GM12878 (cell line): ENCODE measurements at regions not wholly inside any gene's neighbourhood (a gene's known extent, or its start where the extent isn't known, plus 50 kb on each side); places are given as distances from the start of the nearest gene placed in this dataset.

Source experiments
- ATAC-seq: fragments of 200-7000 bp; cut with Tn5 transposase; 3 replicates; pipeline ENCODE4 v1.9.1; 2020; ENCODE audit warnings: mild to moderate bottlenecking, moderate library complexity
- BruUV-seq: library from RNA; stranded (reverse); fragments of 400-500 nt; replicated peaks from 2 replicates; lab custom pipeline; 2021; lab: Mats Ljungman, UMichigan
- CTCF ChIA-PET: fragments of 300-600 bp; sonication (Branson Sonifier 250); formaldehyde crosslinking; extraction: SDS; loops from one replicate; lab custom pipeline; 2021; ENCODE audit warnings: inconsistent platforms; lab: Yijun Ruan, JAX
- POLR2A ChIA-PET: fragments of 350-600 bp; formaldehyde crosslinking; extraction: SDS; loops from one replicate; lab custom pipeline; 2021; ENCODE audit warnings: inconsistent platforms; lab: Charles Lee
- RAD21 ChIA-PET: fragments of 300-600 bp; sonication (Branson Sonifier 250); formaldehyde crosslinking; loops from one replicate; lab custom pipeline; 2023; ENCODE audit warnings: antibody characterized with exemption; ENCODE audit not compliant: unreplicated experiment; lab: Charles Lee
- SMC1A ChIA-PET: fragments of 300-600 bp; sonication (Branson Sonifier 250); formaldehyde crosslinking; loops from one replicate; lab custom pipeline; 2023; ENCODE audit not compliant: unreplicated experiment, uncharacterized antibody; lab: Charles Lee
- DNase-seq: peaks from one replicate; pipeline ENCODE4 v3.0.0-alpha.2; 2011; ENCODE audit warnings: low read depth, low spot score
- FAIRE-seq: peaks from 3 replicates; lab custom pipeline; 2011; peaks lifted over from hg19 to GRCh38; lab: Jason Lieb, UNC
- H2AFZ ChIP-seq: 2 replicates; pipeline ENCODE4 v1.6.0; 2011; ENCODE audit warnings: low read depth, low read length, control low read depth; ENCODE audit not compliant: control insufficient read depth
- H3K27ac ChIP-seq: 2 replicates; pipeline ENCODE4 v1.5.1; 2011; ENCODE audit warnings: control low read depth; ENCODE audit not compliant: control insufficient read depth, insufficient read depth
- H3K27me3 ChIP-seq, 2 experiments: replicated peaks in 1 of 2; 2 replicates each; pipeline versions ENCODE4 v1.6.0 to v1.6.1; 2011; ENCODE audit warnings: low read length in 1 of 2; ENCODE audit not compliant: control insufficient read depth in 2 of 2, insufficient read depth in 2 of 2
- H3K36me3 ChIP-seq, 2 experiments: 2 replicates each; pipeline ENCODE4 v1.5.1; 2011; ENCODE audit warnings: low read length in 1 of 2; ENCODE audit not compliant: control insufficient read depth in 2 of 2, insufficient read depth in 2 of 2
- H3K4me1 ChIP-seq: 2 replicates; pipeline ENCODE4 v1.6.1; 2011; ENCODE audit warnings: mild to moderate bottlenecking, low read length, moderate library complexity, mixed read lengths; ENCODE audit not compliant: control insufficient read depth, insufficient read depth
- H3K4me2 ChIP-seq: 2 replicates; pipeline ENCODE4 v1.6.0; 2011; ENCODE audit warnings: control low read depth; ENCODE audit not compliant: control insufficient read depth, insufficient read depth
- H3K4me3 ChIP-seq: fragments of 200-600 bp; sonication (generic); 2 replicates; pipeline ENCODE4 v1.5.1; 2016
- H3K79me2 ChIP-seq: 2 replicates; pipeline ENCODE4 v1.6.0; 2011; ENCODE audit warnings: low read length; ENCODE audit not compliant: control insufficient read depth, insufficient read depth
- H3K9ac ChIP-seq: 2 replicates; pipeline ENCODE4 v1.8.0; 2011; ENCODE audit warnings: low read length, control low read depth, mixed read lengths; ENCODE audit not compliant: control insufficient read depth, insufficient read depth
- H3K9me3 ChIP-seq: replicated peaks from 3 replicates; pipeline ENCODE4 v1.5.1; 2011; ENCODE audit warnings: mild to moderate bottlenecking, low read length; ENCODE audit not compliant: control insufficient read depth, insufficient read depth
- H4K20me1 ChIP-seq: 2 replicates; pipeline ENCODE4 v1.6.0; 2011; ENCODE audit not compliant: control insufficient read depth, insufficient read depth
- CREB1 ChIP-seq: IDR thresholded peaks from 2 replicates; pipeline ENCODE4 v1.6.1; 2012; ENCODE audit warnings: low read depth, mild to moderate bottlenecking, inconsistent platforms
- CREM ChIP-seq: IDR thresholded peaks from 2 replicates; pipeline ENCODE4 v1.6.1; 2014; ENCODE audit warnings: antibody characterized with exemption, low read depth
- EED ChIP-seq: sonication (generic); IDR thresholded peaks from 2 replicates; pipeline ENCODE4 v1.6.1; 2016; ENCODE audit warnings: antibody characterized with exemption, low read depth
- FOS ChIP-seq: IDR thresholded peaks from 3 replicates; pipeline ENCODE4 v1.6.1; 2011; ENCODE audit warnings: borderline replicate concordance; ENCODE audit not compliant: insufficient read length; ENCODE audit errors: extremely low read depth
- HDAC6 ChIP-seq: fragments of 200-600 bp; sonication (generic); IDR thresholded peaks from one replicate; pipeline ENCODE4 v1.8.0; 2017; ENCODE audit warnings: antibody characterized with exemption; ENCODE audit not compliant: unreplicated experiment
- NFXL1 ChIP-seq: fragments of 450-650 bp; IDR thresholded peaks from 2 replicates; pipeline ENCODE4 v1.6.1; 2017; ENCODE audit warnings: antibody characterized with exemption, mild to moderate bottlenecking, borderline replicate concordance
- RUNX3 ChIP-seq: IDR thresholded peaks from 2 replicates; pipeline ENCODE4 v1.6.1; 2012; ENCODE audit warnings: low read length, inconsistent platforms
- SREBF2 ChIP-seq: IDR thresholded peaks from 2 replicates; pipeline ENCODE4 v1.6.1; 2012; ENCODE audit warnings: mild to moderate bottlenecking, low read length
- TARDBP ChIP-seq: IDR thresholded peaks from 2 replicates; pipeline ENCODE4 v1.6.1; 2016; ENCODE audit warnings: borderline replicate concordance
- ZBED1 ChIP-seq: IDR thresholded peaks from 2 replicates; pipeline ENCODE4 v1.6.1; 2016; ENCODE audit warnings: borderline replicate concordance
- WGBS: methylation state at CpG from one replicate; pipeline ENCODE4 v1.1.6; 2016; ENCODE audit warnings: low lambda C conversion rate; ENCODE audit not compliant: insufficient replicate concordance, insufficient coverage; ENCODE audit errors: missing lambda C conversion rate; 5-methylcytosine and 5-hydroxymethylcytosine counted together
- in situ Hi-C: fragments of 300-500 bp; cut with MboI; formaldehyde crosslinking; loops from 9 replicates; pipeline ENCODE4 v1.14.3; 2018; ENCODE audit warnings: mixed read lengths
- intact Hi-C: fragments of 100-400 bp; cut with micrococcal nuclease; formaldehyde crosslinking; loops from one replicate; pipeline ENCODE4 v1.14.2; 2022; ENCODE audit not compliant: unreplicated experiment
- TF ChIP-seq, protein P1 (sequence below): IDR thresholded peaks from 2 replicates; pipeline ENCODE4 v1.6.1; 2012; ENCODE audit warnings: low read depth, low read length, improper control_type of control experiment
- TF ChIP-seq, protein P2 (sequence below): IDR thresholded peaks from 2 replicates; pipeline ENCODE4 v1.6.1; 2011; ENCODE audit warnings: low read depth, low read length, improper control_type of control experiment, borderline replicate concordance
- TF ChIP-seq, protein P3 (sequence below): fragments of 150-350 bp; IDR thresholded peaks from 2 replicates; pipeline ENCODE4 v1.6.1; 2014; ENCODE audit warnings: mild to moderate bottlenecking, low read depth, low read length
- TF ChIP-seq, protein P4 (sequence below): IDR thresholded peaks from 2 replicates; pipeline ENCODE4 v1.6.1; 2012; ENCODE audit warnings: mild to moderate bottlenecking, low read depth, low read length
- TF ChIP-seq, protein P5 (sequence below): fragments of 450-650 bp; IDR thresholded peaks from 2 replicates; pipeline ENCODE4 v1.6.1; 2017; ENCODE audit warnings: low read depth, mild to moderate bottlenecking, moderate library complexity

DNA sequence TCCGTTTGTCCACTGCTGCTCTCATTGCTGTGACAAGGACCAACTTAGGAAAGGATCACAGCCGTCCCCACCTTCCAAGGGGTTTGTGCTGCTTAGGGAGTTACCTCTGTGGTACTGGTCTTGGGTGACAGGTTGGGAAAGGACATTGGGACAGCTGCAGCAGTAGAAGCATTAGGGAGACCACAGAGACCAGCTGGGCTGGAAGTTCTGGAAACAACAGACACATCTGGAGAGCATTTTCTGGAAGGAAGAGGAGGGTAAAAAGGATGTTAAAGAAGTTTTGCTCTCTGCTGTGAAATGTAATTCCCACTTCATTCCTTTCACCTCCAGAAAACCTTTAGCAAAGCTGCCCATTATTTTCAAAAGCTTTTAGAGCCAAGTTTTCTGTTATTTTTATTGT lies 304.2 kb downstream of the LRFN2 start:
- ATAC-seq (no peak), DNase-seq (no peak), FAIRE-seq (no peak)
- H3K9me3 ChIP-seq = no peaks in the 10 kb centered on the region
- TF ChIP-seq, protein P1, sequence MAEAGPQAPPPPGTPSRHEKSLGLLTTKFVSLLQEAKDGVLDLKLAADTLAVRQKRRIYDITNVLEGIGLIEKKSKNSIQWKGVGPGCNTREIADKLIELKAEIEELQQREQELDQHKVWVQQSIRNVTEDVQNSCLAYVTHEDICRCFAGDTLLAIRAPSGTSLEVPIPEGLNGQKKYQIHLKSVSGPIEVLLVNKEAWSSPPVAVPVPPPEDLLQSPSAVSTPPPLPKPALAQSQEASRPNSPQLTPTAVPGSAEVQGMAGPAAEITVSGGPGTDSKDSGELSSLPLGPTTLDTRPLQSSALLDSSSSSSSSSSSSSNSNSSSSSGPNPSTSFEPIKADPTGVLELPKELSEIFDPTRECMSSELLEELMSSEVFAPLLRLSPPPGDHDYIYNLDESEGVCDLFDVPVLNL = no peak
- TF ChIP-seq CREM (no peak), FOS (no peak), NFXL1 (no peak), EED (no peak), CREB1 (no peak), SREBF2 (no peak), TARDBP (no peak), RUNX3 (no peak), ZBED1 (no peak), HDAC6 (no peak)
- TF ChIP-seq, protein P2, sequence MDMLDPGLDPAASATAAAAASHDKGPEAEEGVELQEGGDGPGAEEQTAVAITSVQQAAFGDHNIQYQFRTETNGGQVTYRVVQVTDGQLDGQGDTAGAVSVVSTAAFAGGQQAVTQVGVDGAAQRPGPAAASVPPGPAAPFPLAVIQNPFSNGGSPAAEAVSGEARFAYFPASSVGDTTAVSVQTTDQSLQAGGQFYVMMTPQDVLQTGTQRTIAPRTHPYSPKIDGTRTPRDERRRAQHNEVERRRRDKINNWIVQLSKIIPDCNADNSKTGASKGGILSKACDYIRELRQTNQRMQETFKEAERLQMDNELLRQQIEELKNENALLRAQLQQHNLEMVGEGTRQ = no peak
- TF ChIP-seq, protein P3, sequence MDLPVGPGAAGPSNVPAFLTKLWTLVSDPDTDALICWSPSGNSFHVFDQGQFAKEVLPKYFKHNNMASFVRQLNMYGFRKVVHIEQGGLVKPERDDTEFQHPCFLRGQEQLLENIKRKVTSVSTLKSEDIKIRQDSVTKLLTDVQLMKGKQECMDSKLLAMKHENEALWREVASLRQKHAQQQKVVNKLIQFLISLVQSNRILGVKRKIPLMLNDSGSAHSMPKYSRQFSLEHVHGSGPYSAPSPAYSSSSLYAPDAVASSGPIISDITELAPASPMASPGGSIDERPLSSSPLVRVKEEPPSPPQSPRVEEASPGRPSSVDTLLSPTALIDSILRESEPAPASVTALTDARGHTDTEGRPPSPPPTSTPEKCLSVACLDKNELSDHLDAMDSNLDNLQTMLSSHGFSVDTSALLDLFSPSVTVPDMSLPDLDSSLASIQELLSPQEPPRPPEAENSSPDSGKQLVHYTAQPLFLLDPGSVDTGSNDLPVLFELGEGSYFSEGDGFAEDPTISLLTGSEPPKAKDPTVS = no peak
- TF ChIP-seq, protein P4, sequence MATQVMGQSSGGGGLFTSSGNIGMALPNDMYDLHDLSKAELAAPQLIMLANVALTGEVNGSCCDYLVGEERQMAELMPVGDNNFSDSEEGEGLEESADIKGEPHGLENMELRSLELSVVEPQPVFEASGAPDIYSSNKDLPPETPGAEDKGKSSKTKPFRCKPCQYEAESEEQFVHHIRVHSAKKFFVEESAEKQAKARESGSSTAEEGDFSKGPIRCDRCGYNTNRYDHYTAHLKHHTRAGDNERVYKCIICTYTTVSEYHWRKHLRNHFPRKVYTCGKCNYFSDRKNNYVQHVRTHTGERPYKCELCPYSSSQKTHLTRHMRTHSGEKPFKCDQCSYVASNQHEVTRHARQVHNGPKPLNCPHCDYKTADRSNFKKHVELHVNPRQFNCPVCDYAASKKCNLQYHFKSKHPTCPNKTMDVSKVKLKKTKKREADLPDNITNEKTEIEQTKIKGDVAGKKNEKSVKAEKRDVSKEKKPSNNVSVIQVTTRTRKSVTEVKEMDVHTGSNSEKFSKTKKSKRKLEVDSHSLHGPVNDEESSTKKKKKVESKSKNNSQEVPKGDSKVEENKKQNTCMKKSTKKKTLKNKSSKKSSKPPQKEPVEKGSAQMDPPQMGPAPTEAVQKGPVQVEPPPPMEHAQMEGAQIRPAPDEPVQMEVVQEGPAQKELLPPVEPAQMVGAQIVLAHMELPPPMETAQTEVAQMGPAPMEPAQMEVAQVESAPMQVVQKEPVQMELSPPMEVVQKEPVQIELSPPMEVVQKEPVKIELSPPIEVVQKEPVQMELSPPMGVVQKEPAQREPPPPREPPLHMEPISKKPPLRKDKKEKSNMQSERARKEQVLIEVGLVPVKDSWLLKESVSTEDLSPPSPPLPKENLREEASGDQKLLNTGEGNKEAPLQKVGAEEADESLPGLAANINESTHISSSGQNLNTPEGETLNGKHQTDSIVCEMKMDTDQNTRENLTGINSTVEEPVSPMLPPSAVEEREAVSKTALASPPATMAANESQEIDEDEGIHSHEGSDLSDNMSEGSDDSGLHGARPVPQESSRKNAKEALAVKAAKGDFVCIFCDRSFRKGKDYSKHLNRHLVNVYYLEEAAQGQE = no peak
- TF ChIP-seq, protein P5, sequence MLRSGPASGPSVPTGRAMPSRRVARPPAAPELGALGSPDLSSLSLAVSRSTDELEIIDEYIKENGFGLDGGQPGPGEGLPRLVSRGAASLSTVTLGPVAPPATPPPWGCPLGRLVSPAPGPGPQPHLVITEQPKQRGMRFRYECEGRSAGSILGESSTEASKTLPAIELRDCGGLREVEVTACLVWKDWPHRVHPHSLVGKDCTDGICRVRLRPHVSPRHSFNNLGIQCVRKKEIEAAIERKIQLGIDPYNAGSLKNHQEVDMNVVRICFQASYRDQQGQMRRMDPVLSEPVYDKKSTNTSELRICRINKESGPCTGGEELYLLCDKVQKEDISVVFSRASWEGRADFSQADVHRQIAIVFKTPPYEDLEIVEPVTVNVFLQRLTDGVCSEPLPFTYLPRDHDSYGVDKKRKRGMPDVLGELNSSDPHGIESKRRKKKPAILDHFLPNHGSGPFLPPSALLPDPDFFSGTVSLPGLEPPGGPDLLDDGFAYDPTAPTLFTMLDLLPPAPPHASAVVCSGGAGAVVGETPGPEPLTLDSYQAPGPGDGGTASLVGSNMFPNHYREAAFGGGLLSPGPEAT = no peak
- POLR2A ChIA-PET = no interaction called here
- CTCF ChIA-PET = interaction anchor here (1.2 to 1.4 kb wide), 2 partner anchors 18 to 30 kb away, joined by 3 read pairs; no protein-coding TSS in a partner anchor
- no peaks in the 10 kb centered on the region for H3K4me1 ChIP-seq
- no peaks in the 10 kb centered on the region for H3K79me2 ChIP-seq
- no peak overlapping the region for H3K9ac ChIP-seq
- H4K20me1 ChIP-seq = no peaks in the 10 kb centered on the region
- SMC1A ChIA-PET = interaction anchor here (0.8 to 2.5 kb wide), 3 partner anchors 8 to 13 kb away, joined by 3 to 11 read pairs (median 5); no protein-coding TSS in a partner anchor
- intact Hi-C loops (no loop called here), in situ Hi-C loops (no loop called here)
- H2AFZ ChIP-seq = no peak overlapping the region
- H3K4me3 ChIP-seq = no peak overlapping the region
- H3K27ac ChIP-seq = no peak overlapping the region
- 0% methylated on average over 2 of the region's 2 CpGs for WGBS
- no peak overlapping the region for H3K4me2 ChIP-seq
- no peaks in the 10 kb centered on the region for H3K36me3 ChIP-seq
- RAD21 ChIA-PET = no interaction called here
- no TSS peak for BruUV-seq
- H3K27me3 ChIP-seq = peaks cover 0 to 5% of the 10 kb centered on the region in 2 experiments; a peak in 2 of 4 replicates
